GM12872 (cell line): ENCODE measurements at regions not wholly inside any gene's neighbourhood (a gene's known extent, or its start where the extent isn't known, plus 50 kb on each side); places are given as distances from the start of the nearest gene placed in this dataset.

Experiments used
- CTCF ChIP-seq: IDR thresholded peaks from 3 replicates; pipeline ENCODE4 v1.5.1; 2011; ENCODE audit warnings: low read depth, mild to moderate bottlenecking, low read length, moderate library complexity; ENCODE audit not compliant: insufficient read depth

- peak; percentile 21; the same call in 1 of the 3 replicates for TF ChIP-seq CTCF
Observed at GRCh38 chr9:16154521-16155078, 601.8 kb downstream of the CCDC171 start.

- no peak for TF ChIP-seq CTCF
Observed at GRCh38 chr9:16155878-16156277, 603.0 kb downstream of the CCDC171 start.

DNA sequence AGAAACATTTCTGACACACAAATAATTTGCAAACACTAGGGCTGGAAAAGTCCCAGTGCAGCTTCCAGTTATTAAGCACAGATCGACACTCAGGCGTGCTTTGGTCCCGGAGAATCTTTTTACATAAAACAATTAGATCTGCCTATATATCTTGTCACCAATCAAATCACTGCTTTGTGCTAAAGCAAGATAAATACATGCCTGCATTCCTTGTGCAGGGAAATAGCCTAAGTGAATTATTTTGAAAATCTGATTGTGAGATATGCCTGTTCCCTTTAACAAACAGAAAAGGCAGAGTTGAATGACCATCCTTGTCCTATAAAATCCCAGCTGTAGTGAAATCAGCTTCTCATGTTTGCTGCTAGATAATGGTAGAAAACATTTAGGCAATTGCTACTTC lies 604.4 kb downstream of the CCDC171 start:
- TF ChIP-seq CTCF = no peak

DNA sequence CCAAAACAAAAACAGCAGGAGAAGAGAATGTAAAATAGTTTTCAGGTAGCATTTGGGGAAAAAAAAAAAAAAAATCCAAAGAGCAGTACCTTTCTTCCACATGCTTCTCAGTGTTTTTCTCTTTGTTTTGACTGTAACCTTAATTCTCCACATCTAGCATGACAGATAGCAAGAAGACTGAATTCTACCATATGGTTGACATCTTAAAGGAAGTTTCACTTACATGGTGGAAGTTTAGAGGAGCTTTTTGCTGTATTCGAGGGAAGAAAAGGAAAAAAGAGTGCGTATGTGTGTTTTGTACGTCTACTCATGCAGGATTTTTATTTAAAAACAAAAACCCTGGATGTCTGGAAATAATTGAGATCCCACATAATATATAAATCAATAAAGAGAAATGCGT lies 604.8 kb downstream of the CCDC171 start:
- TF ChIP-seq CTCF = no peak

DNA sequence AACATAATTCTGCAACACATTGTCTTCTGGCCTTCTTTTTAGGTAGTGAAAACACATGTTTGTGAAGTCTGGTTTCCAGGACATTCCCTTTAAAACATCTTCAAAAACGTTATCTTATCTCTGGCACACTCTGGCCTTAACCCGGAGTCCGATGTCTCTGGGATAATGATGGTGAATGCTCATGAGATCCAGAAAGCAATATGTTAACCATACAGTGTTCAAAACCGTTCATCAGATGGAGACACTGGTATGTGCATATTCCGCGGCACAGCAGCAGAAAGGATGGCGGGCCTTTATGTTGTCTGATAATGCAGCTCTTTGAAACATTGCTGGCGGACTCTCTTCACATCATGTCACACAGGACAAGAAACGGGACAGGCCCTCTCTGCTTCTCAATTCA lies 605.2 kb downstream of the CCDC171 start:
- no peak for TF ChIP-seq CTCF

DNA sequence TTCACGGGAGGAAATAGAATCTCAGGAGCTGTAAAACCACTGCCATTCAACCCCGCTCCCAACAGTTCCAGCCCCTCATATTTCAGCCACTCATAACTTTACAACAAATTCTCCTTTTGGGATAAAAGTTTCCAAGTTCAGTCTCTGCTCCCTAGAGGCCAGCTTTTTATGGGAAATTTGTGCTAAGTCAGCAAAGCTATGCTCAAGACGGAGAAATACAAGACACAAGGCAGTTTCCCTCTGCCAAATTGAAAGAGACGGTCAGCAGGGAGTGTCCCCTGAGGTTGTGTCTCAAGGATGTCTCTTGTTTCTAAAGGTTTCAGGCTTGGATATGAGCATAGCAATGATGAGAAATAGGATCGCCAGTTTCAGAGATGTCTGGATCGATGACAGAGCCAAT lies 608.6 kb downstream of the CCDC171 start:
- no peak for TF ChIP-seq CTCF

GRCh38 chr9:16170119-16170518 lies 617.3 kb downstream of the CCDC171 start:
- TF ChIP-seq CTCF = no peak
